Memory B cell (primary cell): ENCODE measurements at regions not wholly inside any gene's neighbourhood (a gene's known extent, or its start where the extent isn't known, plus 50 kb on each side); places are given as distances from the start of the nearest gene placed in this dataset.

Experiments
- ATAC-seq: fragments of 150-1000 bp; cut with Tn5 transposase; 2 replicates; pipeline ENCODE4 v1.10.0; 2021; ENCODE audit warnings: low read depth, mild to moderate bottlenecking, moderate library complexity
- DNase-seq, 2 donors: peaks; one replicate each; pipeline ENCODE4 v3.0.0; 2022; ENCODE audit warnings: low spot score in 2 of 2
- H3K27ac Mint-ChIP-seq: one replicate; pipeline ENCODE4 v1.8.0; 2022; ENCODE audit warnings: mild to moderate bottlenecking, moderate library complexity, mixed read lengths
- H3K27me3 Mint-ChIP-seq: one replicate; pipeline ENCODE4 v1.8.0; 2022; ENCODE audit warnings: mixed read lengths
- H3K36me3 Mint-ChIP-seq: one replicate; pipeline ENCODE4 v1.8.0; 2022; ENCODE audit warnings: mild to moderate bottlenecking, mixed read lengths
- H3K4me1 Mint-ChIP-seq: one replicate; pipeline ENCODE4 v1.8.0; 2022; ENCODE audit warnings: mixed read lengths
- H3K4me3 Mint-ChIP-seq: one replicate; pipeline ENCODE4 v1.8.0; 2022; ENCODE audit warnings: mild to moderate bottlenecking, moderate library complexity, mixed read lengths
- H3K9me3 Mint-ChIP-seq: one replicate; pipeline ENCODE4 v1.8.0; 2022; ENCODE audit warnings: mixed read lengths

GRCh38 chrX:10922835-10923234, 188.3 kb upstream of the HCCS start:
- peaks cover 3% of the 10 kb centered on the region for H3K36me3 Mint-ChIP-seq
- H3K9me3 Mint-ChIP-seq, result peaks cover 5% of the 10 kb centered on the region
- no peaks in the 10 kb centered on the region for H3K4me1 Mint-ChIP-seq
- no peak overlapping the region for H3K27ac Mint-ChIP-seq
- H3K4me3 Mint-ChIP-seq, result no peak overlapping the region
- no peak for DNase-seq
- no peaks in the 10 kb centered on the region for H3K27me3 Mint-ChIP-seq
- ATAC-seq, result no peak

DNA sequence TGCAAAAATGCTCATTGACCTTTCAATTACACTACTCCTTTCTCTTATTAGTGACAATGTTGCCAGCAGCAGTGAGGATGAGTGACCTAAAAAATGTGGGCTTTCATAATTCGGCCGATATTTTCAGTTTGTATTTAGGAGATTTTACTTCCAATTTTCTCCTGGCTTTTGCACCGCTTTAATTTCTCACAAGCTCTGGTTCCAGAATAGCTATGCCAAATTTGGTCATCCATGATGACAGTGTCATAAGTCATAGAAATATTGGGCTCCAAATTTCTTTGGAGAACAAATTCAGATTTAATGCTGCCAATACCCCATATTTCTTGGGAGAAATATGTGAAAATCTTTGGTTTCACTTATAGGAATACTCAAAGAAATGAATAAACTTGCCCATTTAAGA, 187.7 kb upstream of the HCCS start:
- DNase-seq, result no peak
- H3K4me3 Mint-ChIP-seq, result no peak overlapping the region

DNA sequence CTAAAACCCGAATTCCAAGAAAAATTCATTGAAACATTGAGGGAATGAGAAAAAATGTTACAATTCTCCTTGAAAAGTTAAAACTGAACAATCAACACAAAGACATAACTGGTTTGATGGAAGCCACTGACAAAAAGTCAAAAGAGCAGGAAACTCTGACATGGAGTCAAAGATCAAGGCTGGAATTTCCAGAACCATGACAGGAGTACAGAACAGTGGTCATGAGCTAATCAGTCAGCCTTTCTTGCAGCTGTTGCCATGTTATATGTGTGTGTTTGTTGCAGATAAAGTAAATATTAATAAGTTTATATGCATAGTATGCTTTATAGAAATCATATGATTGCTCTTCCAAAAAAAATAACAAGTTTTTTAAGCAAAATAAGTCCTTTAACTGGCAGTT, 184.7 kb upstream of the HCCS start:
- no peak overlapping the region for H3K27ac Mint-ChIP-seq
- H3K9me3 Mint-ChIP-seq, result peaks cover 3% of the 10 kb centered on the region
- no peak overlapping the region for H3K4me3 Mint-ChIP-seq
- no peaks in the 10 kb centered on the region for H3K4me1 Mint-ChIP-seq
- peaks cover 3% of the 10 kb centered on the region for H3K36me3 Mint-ChIP-seq
- ATAC-seq, result no peak
- no peaks in the 10 kb centered on the region for H3K27me3 Mint-ChIP-seq
- no peak for DNase-seq

More for the DNA sequence above, 187.7 kb upstream of the HCCS start:
- Mint-ChIP-seq H3K4me1 (no peaks in the 10 kb centered on the region), H3K36me3 (peaks cover 3% of the 10 kb centered on the region), H3K27ac (no peak overlapping the region), H3K9me3 (peaks cover 5% of the 10 kb centered on the region), H3K27me3 (no peaks in the 10 kb centered on the region)
- ATAC-seq, result no peak

- Mint-ChIP-seq H3K27ac (no peak overlapping the region), H3K9me3 (peaks cover 3% of the 10 kb centered on the region), H3K4me1 (no peaks in the 10 kb centered on the region), H3K27me3 (no peaks in the 10 kb centered on the region), H3K4me3 (no peak overlapping the region), H3K36me3 (peaks cover 3% of the 10 kb centered on the region)
- ATAC-seq, result no peak
- DNase-seq, result no peak
These were observed 184.2 kb upstream of the HCCS start for GRCh38 chrX:10926891-10927290.

GRCh38 chrX:10929747-10930146, 181.4 kb upstream of the HCCS start:
- H3K27ac Mint-ChIP-seq, result no peak overlapping the region
- H3K4me3 Mint-ChIP-seq, result no peak overlapping the region
- H3K36me3 Mint-ChIP-seq, result peaks cover 1% of the 10 kb centered on the region
- no peak for ATAC-seq
- peaks cover 2% of the 10 kb centered on the region for H3K9me3 Mint-ChIP-seq
- no peak for DNase-seq
- no peaks in the 10 kb centered on the region for H3K27me3 Mint-ChIP-seq
- no peaks in the 10 kb centered on the region for H3K4me1 Mint-ChIP-seq

DNA sequence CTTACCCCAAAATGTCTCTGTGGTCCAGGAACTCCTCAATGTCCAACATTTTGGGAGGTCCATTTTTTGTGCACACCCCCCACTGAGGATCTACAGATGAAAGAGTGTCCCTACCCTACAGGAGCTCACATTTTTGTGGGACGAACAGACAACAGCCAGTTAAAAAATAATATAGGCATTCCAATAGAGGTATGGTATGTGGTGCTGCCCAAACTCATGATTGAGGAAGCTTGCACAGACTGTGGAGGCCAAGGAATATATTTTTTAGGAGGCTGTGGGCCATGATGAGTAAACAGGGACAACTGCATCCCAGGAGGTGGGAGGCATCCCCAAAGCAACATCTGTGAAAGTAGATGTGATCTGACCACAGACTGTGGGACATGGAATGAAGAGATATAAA, 181.0 kb upstream of the HCCS start:
- Mint-ChIP-seq H3K9me3 (no peaks in the 10 kb centered on the region), H3K4me1 (no peaks in the 10 kb centered on the region), H3K27ac (no peak overlapping the region), H3K36me3 (no peaks in the 10 kb centered on the region), H3K4me3 (no peak overlapping the region), H3K27me3 (no peaks in the 10 kb centered on the region)
- ATAC-seq, result no peak
- DNase-seq, result no peak

DNA sequence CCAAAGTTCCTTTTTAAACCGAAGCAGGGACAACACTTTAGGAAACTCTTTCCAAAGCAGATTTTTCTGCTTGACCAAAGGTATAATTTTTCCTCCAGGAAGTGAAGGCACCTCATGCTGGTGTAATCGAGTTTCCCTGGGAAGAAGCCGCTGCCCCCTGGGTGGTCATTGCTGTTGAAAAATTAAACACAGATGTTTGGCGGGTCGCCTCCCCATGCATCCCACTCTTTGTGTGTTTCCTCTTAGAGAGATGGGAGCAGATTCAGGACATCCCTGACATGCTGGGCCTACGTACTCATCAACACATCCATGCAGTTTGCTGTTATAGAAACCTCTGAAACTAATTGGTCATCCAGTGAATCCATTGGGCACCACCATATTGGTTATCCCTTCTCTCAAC, 179.2 kb upstream of the HCCS start:
- no peak overlapping the region for H3K27ac Mint-ChIP-seq
- ATAC-seq (no peak), DNase-seq (no peak)
- H3K27me3 Mint-ChIP-seq, result no peaks in the 10 kb centered on the region
- H3K36me3 Mint-ChIP-seq, result no peaks in the 10 kb centered on the region
- no peaks in the 10 kb centered on the region for H3K9me3 Mint-ChIP-seq
- H3K4me3 Mint-ChIP-seq, result no peak overlapping the region
- no peaks in the 10 kb centered on the region for H3K4me1 Mint-ChIP-seq

GRCh38 chrX:10932842-10933440, 178.2 kb upstream of the HCCS start:
- no peaks in the 10 kb centered on the region for H3K27me3 Mint-ChIP-seq
- H3K9me3 Mint-ChIP-seq, result no peaks in the 10 kb centered on the region
- ATAC-seq (no peak), DNase-seq (no peak)
- no peaks in the 10 kb centered on the region for H3K36me3 Mint-ChIP-seq
- H3K4me1 Mint-ChIP-seq, result no peaks in the 10 kb centered on the region
- no peak overlapping the region for H3K4me3 Mint-ChIP-seq
- H3K27ac Mint-ChIP-seq, result no peak overlapping the region

DNA sequence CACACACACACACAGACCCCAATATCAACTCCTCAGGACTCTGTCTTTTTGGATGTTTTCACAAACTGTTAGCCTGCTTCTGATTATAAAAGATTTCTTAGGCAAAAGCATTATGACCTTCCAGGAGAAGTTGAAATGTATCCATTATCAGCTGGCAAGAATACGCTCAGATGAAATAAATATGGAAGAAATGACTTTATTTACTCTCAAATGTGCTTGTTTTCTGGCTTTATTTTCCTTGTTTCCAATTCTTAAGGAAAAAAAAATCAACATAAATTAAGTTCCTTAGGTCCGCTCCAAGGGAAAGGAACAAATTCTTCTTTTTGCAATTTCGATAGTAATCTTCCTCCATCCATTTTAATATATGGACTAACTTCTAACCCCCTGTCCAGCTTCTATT, 175.6 kb upstream of the HCCS start:
- DNase-seq (no peak), ATAC-seq (no peak)
- Mint-ChIP-seq H3K4me1 (no peaks in the 10 kb centered on the region), H3K4me3 (no peak overlapping the region), H3K9me3 (no peaks in the 10 kb centered on the region), H3K36me3 (no peaks in the 10 kb centered on the region), H3K27ac (no peak overlapping the region), H3K27me3 (no peaks in the 10 kb centered on the region)

DNA sequence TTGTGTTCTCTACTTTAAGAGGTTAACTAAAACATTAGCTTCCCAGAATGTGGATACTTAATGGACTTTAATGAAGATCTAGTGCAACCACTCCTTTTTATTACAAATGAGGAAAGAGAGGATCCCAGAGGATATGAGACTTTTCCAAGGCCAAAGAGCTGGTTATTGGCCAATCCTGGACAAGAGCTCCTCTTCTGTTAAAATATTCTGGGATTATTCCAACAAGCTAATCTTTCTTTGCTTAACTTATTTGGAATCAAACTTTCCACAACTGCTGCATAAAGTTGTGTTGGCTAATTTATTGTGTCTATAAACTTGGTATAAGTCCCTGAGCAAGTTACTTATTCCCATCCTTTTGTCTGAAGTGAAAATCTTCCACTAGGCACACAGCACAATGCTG, 174.2 kb upstream of the HCCS start:
- no peaks in the 10 kb centered on the region for H3K27me3 Mint-ChIP-seq
- DNase-seq, result no peak
- no peaks in the 10 kb centered on the region for H3K9me3 Mint-ChIP-seq
- no peaks in the 10 kb centered on the region for H3K36me3 Mint-ChIP-seq
- no peaks in the 10 kb centered on the region for H3K4me1 Mint-ChIP-seq
- H3K4me3 Mint-ChIP-seq, result no peak overlapping the region
- no peak for ATAC-seq
- no peak overlapping the region for H3K27ac Mint-ChIP-seq

DNA sequence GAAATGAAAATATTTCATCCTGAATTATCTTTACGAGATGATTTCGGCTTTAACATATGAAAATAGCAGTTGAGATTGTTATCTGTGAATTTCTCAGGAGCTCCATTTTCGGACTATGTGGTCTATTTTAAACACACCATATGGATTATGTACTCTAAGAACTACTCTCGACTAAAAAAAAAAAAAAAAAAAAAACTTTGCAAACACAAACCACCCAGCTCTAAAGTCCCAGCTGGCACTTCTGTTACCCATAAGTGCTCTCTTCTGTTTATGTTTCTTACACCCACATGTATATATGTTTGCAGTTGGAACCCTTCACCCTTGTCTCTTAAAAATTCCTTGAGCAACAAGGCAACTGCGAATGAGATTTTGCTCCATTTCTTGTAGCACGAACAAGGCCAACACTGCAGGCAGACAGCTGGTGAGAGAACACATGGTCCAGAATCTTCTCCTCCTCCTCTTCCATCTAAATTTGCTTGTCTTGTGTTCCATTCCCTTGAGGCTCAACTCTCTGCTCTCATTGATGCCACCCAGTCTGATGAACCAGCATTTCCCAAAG, 172.7 kb upstream of the HCCS start:
- ATAC-seq (no peak), DNase-seq (no peak)
- H3K27me3 Mint-ChIP-seq, result no peaks in the 10 kb centered on the region
- no peaks in the 10 kb centered on the region for H3K4me1 Mint-ChIP-seq
- no peaks in the 10 kb centered on the region for H3K36me3 Mint-ChIP-seq
- H3K4me3 Mint-ChIP-seq, result no peak overlapping the region
- H3K27ac Mint-ChIP-seq, result no peak overlapping the region
- H3K9me3 Mint-ChIP-seq, result peaks cover 3% of the 10 kb centered on the region

- H3K36me3 Mint-ChIP-seq, result no peaks in the 10 kb centered on the region
- peaks cover 3% of the 10 kb centered on the region for H3K9me3 Mint-ChIP-seq
- no peaks in the 10 kb centered on the region for H3K27me3 Mint-ChIP-seq
- no peak for DNase-seq
- ATAC-seq, result no peak
- H3K4me3 Mint-ChIP-seq, result no peak overlapping the region
- H3K4me1 Mint-ChIP-seq, result no peaks in the 10 kb centered on the region
- no peak overlapping the region for H3K27ac Mint-ChIP-seq
These were observed 171.7 kb upstream of the HCCS start for GRCh38 chrX:10939424-10939823.

- no peaks in the 10 kb centered on the region for H3K4me1 Mint-ChIP-seq
- H3K9me3 Mint-ChIP-seq, result peaks cover 3% of the 10 kb centered on the region
- DNase-seq, result no peak
- ATAC-seq, result no peak
- no peak overlapping the region for H3K27ac Mint-ChIP-seq
- H3K36me3 Mint-ChIP-seq, result no peaks in the 10 kb centered on the region
- no peaks in the 10 kb centered on the region for H3K27me3 Mint-ChIP-seq
- no peak overlapping the region for H3K4me3 Mint-ChIP-seq
These were observed 166.8 kb upstream of the HCCS start for GRCh38 chrX:10944136-10944885.

GRCh38 chrX:10945498-10945897, 165.6 kb upstream of the HCCS start:
- no peak for DNase-seq
- no peak for ATAC-seq
- Mint-ChIP-seq H3K4me1 (no peaks in the 10 kb centered on the region), H3K36me3 (no peaks in the 10 kb centered on the region), H3K9me3 (peaks cover 3% of the 10 kb centered on the region), H3K27ac (no peak overlapping the region), H3K4me3 (no peak overlapping the region), H3K27me3 (no peaks in the 10 kb centered on the region)

GRCh38 chrX:10949541-10949940, 161.6 kb upstream of the HCCS start:
- peaks cover 5% of the 10 kb centered on the region for H3K9me3 Mint-ChIP-seq
- H3K4me1 Mint-ChIP-seq, result no peaks in the 10 kb centered on the region
- no peak overlapping the region for H3K4me3 Mint-ChIP-seq
- no peaks in the 10 kb centered on the region for H3K36me3 Mint-ChIP-seq
- no peaks in the 10 kb centered on the region for H3K27me3 Mint-ChIP-seq
- H3K27ac Mint-ChIP-seq, result no peak overlapping the region
- no peak for DNase-seq
- no peak for ATAC-seq
